Fibroblast of pulmonary artery (primary cell): ENCODE measurements at regions not wholly inside any gene's neighbourhood (a gene's known extent, or its start where the extent isn't known, plus 50 kb on each side); places are given as distances from the start of the nearest gene placed in this dataset.

Source experiments
- DNase-seq: peaks from one replicate; pipeline ENCODE4 v3.0.0-alpha.2; 2010; ENCODE audit warnings: low read depth
- H3K4me3 ChIP-seq: replicated peaks from 2 replicates; pipeline ENCODE4 v1.5.1; 2011; ENCODE audit warnings: low read depth, mild to moderate bottlenecking, control low read depth, low read length, moderate library complexity
- TF ChIP-seq, protein P1 (sequence below): IDR thresholded peaks from 2 replicates; pipeline ENCODE4 v1.5.1; 2011; ENCODE audit warnings: mild to moderate bottlenecking, control low read depth, low read length, inconsistent platforms; ENCODE audit errors: missing control alignments

DNA sequence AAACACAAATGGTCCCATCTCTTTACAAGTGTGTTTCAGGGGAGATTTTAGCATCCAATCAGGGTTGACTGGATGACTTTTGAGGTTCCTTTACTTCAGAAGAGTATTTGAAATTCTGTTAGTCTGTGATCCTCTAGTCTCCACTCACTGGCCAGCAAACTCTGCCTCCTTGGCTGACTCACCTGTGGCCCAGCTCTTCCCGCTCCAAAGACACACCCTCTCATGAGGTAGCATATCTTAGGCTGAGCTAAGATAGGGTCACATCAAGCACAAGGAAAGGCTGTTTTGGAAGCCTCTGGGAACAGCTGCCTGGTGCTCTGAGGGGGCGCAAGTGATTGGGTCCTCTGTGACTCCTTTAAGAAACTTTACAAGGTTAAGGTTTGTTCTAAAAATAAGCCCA lies 102.3 kb upstream of the FGGY start:
- DNase-seq, result no peak
- TF ChIP-seq, protein P1, sequence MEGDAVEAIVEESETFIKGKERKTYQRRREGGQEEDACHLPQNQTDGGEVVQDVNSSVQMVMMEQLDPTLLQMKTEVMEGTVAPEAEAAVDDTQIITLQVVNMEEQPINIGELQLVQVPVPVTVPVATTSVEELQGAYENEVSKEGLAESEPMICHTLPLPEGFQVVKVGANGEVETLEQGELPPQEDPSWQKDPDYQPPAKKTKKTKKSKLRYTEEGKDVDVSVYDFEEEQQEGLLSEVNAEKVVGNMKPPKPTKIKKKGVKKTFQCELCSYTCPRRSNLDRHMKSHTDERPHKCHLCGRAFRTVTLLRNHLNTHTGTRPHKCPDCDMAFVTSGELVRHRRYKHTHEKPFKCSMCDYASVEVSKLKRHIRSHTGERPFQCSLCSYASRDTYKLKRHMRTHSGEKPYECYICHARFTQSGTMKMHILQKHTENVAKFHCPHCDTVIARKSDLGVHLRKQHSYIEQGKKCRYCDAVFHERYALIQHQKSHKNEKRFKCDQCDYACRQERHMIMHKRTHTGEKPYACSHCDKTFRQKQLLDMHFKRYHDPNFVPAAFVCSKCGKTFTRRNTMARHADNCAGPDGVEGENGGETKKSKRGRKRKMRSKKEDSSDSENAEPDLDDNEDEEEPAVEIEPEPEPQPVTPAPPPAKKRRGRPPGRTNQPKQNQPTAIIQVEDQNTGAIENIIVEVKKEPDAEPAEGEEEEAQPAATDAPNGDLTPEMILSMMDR, result no peak
- H3K4me3 ChIP-seq, result no peak overlapping the region

DNA sequence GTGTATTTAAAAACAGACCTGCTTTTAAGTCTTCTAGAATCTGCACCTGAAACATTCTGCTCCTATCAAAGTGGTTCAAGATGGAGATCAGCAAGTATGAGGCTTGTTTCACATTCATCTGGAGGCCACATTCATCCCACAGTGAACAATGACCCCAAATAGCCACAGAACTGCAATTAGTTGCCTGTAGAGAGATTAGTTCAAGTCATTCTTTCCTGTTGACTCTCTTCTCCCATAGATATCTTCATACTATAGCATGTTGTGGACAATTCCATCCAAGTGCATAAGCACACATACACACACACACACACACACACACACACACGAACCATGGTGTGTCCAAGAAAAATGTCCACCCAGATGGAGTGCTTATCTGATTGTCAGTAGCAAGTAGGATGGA lies 101.7 kb upstream of the FGGY start:
- DNase-seq, result no peak
- TF ChIP-seq, protein P1, result no peak

DNA sequence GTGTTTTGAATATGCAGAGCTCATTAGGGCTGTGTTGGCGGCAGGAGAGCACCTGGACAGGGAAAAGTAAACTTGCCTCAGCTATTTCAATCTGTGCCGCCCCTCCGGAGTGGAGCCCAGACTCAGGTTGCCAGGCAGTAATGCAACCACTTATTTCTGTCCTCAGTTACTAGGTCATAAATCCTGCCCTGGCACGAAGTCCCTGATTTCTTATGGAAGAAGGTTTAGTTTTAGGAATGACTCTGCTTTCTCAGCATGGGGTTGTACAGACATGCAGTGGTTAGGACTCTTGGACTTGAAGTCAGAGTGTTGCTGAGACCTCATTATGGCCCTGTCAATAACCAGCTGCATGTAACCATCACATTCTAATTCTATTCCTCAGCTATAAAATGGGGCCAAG lies 98.3 kb upstream of the FGGY start:
- DNase-seq, result no peak
- TF ChIP-seq, protein P1, result no peak
- no peak overlapping the region for H3K4me3 ChIP-seq

More for the DNA sequence above, 101.7 kb upstream of the FGGY start:
- H3K4me3 ChIP-seq, result no peak overlapping the region

DNA sequence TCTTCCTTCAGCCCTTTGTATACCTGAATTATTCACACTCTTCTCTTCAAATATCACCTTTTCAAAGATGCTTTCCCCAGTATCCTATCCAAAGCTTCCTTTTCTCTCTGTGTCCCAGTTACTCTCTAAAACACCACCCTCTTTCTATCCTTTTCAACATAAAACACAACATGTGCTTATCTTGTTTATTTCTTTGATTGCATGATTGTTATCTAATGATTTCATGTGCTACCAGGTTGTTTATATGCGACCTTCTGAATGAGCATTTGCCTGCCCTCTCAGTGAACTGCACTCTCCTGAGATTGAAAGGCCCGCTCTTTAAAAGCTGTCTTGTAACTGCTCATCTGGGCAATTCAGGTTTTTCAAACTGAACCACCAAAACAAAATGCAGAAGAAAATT lies 97.7 kb upstream of the FGGY start:
- no peak overlapping the region for H3K4me3 ChIP-seq
- TF ChIP-seq, protein P1, result no peak

GRCh38 chr1:59199719-59200376 lies 97.0 kb upstream of the FGGY start:
- TF ChIP-seq, protein P1, result no peak
- no peak for DNase-seq
- no peak overlapping the region for H3K4me3 ChIP-seq

More for the DNA sequence above, 97.7 kb upstream of the FGGY start:
- no peak for DNase-seq

- H3K4me3 ChIP-seq, result no peak overlapping the region
- no peak for DNase-seq
- TF ChIP-seq, protein P1, result no peak
Observed at GRCh38 chr1:59201341-59201740, 95.6 kb upstream of the FGGY start.

DNA sequence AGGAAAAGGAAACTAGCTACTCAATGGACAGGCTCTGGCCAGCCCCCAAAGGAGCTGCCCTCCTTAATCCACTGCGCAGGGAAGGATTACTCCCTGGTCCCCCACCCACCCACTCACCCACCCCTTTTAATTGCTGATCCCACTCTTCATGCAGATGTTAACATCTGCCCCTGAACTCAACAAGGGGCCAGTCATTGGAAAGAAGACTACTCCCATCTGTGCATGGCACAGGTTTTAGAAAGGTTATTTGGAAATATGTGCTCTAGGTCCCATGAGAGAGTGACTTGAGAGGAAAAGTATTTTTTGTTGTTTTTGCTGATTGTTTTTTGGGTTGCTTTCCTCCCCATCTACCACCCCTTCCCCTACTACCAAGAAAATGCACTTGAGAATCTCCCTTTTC lies 94.4 kb upstream of the FGGY start:
- TF ChIP-seq, protein P1, result no peak
- no peak overlapping the region for H3K4me3 ChIP-seq
- no peak for DNase-seq
